ENCODE measurements at regions not wholly inside any gene's neighbourhood (a gene's known extent, or its start where the extent isn't known, plus 50 kb on each side); places are given as distances from the start of the nearest gene placed in this dataset.

DNA sequence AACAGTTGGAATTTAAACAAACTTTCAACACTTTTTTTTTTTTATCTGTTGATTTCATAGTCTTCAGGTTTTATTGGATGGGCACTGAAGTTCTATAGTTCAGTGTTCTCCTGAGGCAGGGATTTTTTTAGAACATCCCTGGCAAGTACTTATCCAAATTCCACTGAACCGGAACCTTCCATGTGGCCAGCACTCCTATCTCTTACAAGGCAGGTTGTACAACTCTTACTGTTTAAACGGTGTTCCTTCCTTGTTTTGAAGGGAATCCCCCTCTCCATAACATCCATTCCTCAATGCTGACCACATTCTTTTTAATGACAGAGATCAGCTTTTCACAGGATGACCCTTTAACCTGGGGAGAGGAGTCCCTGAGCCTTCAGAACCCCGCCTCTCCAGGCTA is 238.9 kb upstream of the CTBP2 start:
- no peak for DNase-seq (ENCODE audit: low read depth in 2 of 2)

DNA sequence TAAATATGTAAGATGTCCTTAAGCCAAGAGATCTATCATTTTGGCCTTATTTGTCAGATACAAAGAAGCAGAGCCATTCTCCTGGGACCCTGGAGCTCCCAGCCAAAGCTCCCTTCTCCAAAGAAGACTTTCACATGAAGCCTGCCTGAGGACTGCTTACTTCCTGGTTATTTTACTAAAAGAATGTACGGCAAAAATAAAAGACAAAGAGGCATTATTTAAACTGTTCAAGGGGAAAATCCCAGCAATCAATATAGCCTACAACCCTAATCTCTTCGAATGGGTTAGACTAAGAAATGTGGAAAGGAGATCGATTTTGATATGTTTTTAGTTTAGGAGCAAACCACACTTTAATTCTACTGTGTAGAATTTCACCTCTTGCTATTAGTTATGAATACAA is 237.9 kb upstream of the CTBP2 start:
- DNase-seq (ENCODE audit: low read depth in 2 of 2) = no peak

DNA sequence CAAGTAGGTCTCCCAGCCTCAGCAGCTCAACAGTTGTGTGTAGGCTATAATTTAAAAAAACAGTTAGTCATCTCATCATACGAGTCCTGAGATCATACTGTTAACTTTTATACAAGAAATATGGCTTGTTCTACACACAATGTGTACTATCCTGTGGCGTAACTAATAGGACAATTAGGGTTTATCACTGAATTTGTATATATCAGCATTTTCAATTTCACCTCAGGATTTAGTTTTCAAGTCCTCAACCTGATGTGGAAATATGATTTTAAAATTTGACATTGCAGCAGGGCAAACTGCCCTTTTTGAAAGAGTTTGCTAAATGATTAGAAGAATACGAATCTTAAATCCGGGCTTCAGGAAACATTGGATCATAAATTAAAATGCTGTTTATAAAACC is 237.2 kb upstream of the CTBP2 start:
- DNase-seq (ENCODE audit: low read depth in 2 of 2) = no peak

DNA sequence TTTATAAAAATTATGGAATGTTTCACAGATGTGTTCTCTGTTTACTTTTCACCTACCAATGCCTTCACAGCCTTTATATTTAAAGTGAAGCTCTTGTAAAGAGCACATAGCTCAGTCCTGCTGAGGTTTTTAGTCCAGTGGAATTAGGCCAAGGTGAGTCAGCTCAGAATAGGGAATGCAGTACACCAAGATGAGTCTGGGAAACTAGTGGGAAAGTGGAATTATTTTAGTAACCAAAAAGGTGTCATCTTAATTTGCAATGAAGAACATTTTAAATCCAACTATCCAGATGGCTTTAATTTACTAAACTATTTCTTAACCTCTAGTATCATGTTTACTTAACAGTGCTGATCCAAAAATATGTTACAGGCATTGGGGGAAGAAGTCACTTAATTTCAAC is 236.3 kb upstream of the CTBP2 start:
- DNase-seq (ENCODE audit: low read depth in 2 of 2) = no peak

- no peak for DNase-seq (ENCODE audit: low read depth in 2 of 2)
These were observed 232.2 kb upstream of the CTBP2 start for GRCh38 chr10:125392609-125393008.

DNA sequence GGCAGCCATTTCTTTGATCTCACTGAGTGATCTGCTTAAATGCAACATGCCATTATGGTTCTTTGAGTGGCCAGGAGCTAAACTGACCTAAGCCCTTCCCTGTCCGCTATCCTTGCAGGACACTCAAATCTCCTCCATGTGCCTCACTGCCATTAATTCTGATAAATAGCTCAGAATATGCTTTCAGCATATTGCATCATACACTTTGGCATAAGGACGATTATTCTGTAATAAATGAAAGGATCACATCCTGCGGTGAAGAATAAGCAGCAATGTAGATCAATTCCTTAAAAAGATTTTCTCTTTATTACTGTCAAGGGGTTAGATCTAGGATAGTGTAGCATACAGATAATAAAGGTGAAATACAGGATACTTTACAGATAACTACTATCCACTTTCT is 231.8 kb upstream of the CTBP2 start:
- no peak for DNase-seq (ENCODE audit: low read depth in 2 of 2)

DNA sequence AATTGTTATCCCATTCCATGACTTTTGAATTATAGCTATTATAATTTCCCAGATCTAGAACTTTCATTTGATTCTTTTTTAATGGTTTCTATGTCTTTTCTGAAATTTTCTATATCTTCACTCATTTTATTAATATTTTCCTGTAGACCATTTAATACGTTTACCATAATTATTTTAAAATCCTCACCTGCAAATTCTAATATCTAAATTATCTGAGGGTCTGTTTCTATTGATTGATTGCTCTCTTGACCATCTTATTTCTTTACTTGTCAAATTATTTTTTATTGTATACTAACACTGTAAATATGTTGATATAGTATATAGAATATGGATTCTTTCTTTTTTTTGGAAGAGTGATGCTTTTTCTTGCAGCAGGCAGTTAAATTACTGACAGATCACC is 229.3 kb upstream of the CTBP2 start:
- DNase-seq (ENCODE audit: low read depth in 2 of 2) = no peak

- DNase-seq (ENCODE audit: low read depth in 2 of 2) = no peak
These were observed 219.2 kb upstream of the CTBP2 start for GRCh38 chr10:125379592-125379991.

DNA sequence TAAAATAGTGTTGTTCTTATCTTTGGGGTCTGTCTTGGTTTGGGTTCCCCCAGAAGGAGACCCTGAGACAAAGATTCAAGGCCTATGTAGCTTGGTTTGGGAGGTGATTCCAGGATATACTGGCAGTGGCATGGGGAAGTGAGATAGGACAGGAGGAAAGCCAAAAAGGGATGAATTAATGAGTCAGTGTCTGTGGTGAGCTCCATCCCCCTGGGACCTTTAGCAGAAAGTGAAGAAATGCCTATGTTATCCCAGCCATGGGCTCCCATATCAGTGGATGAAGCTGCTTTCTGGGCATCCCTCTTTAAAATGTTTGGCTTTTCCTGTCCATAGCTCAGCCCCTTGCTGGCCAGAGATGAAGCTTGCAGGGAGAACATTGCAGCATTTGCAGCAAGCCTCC is 217.0 kb upstream of the CTBP2 start:
- no peak for DNase-seq (ENCODE audit: low read depth in 2 of 2)

- no peak for DNase-seq (ENCODE audit: low read depth in 2 of 2)
These were observed 214.8 kb upstream of the CTBP2 start for GRCh38 chr10:125375210-125375609.

DNA sequence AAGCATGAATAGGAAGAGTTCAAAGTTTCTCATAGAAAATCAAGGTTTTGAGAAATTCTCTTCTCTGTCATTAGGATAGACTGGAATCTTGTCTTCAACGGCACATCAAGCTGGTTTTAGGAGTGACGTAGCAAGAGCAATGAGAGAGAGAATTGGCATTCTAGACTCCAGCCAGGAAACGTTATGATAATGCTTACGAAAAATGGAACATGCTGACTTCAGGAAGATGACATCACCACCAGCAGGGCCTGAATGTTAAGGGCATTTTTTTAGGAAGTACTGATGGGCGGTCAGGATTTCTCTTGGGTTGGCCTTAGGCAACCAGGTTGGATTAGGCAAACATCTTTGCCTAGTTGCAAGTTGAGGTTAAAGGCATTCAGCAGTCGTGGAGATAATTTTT is 213.2 kb upstream of the CTBP2 start:
- DNase-seq (ENCODE audit: low read depth in 2 of 2) = no peak

- no peak for DNase-seq (ENCODE audit: low read depth in 2 of 2)
These were observed 210.2 kb upstream of the CTBP2 start for GRCh38 chr10:125370578-125370977.

DNA sequence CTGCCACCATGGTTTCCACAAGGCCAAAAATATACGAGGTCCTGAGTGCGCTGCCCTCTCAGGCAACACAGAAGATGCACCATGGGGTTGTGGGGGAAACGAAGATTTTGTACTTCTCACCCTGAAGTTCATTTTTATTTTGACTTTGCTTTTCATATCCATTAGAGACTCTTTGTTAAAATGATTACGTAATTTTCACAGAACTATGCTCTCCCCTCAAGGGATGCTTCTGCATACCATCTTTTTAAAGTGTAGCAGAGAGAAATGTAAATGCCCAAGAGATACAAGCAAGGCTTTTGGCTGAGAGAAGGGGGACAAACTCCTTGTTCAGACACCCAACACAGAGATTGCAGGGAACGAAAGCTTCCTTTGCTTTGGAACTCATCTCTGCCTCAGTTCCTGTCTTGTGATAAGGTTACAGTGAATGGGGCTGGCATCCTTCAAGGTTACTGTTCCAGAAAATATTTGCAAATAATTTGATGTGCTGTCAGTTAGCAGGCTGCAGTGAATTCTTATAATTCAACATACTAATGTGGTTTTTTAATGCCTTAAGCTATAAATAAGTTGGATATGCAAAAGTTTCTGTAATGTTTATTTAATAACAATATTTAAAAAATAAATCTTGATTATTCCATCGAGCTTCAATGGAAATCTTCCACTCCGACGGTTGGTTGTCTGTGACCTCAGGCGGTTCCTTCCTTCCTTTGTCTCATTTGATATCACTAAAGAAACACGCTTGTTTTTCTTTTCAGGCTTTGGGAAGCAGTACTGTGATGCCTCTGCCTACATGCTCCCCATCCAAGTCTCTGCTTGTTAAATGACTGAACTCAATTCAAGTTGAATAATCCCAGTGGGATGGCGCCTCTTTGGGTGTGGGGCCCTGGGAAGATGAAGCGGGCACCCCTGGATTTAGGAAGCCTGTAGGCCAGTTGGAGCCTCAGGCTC is 209.3 kb upstream of the CTBP2 start:
- no peak for DNase-seq (ENCODE audit: low read depth in 2 of 2)

- no peak for DNase-seq (ENCODE audit: low read depth in 2 of 2)
These were observed 207.8 kb upstream of the CTBP2 start for GRCh38 chr10:125368146-125368545.

GRCh38 chr10:125363791-125364190 is 203.4 kb upstream of the CTBP2 start:
- DNase-seq (ENCODE audit: low read depth in 2 of 2) = no peak

DNA sequence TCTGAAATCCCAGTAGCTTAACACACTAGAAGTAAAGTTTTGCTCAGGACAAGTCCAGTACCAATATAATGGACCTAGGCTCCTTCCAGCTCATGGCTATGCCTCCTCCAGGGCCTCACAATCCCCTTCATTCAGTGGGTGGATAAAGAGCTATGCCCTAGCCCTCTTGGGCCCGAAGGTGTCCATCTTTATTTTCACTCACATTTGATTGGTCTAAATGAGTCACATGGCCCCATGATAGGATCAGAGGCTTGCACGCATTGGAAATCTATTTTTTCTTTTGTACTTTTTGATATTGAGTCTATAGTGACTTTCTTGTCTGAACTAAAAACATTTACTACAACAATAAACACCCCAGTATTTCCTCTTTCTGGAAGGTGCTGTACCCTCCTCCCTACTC is 202.6 kb upstream of the CTBP2 start:
- DNase-seq (ENCODE audit: low read depth in 2 of 2) = no peak

DNA sequence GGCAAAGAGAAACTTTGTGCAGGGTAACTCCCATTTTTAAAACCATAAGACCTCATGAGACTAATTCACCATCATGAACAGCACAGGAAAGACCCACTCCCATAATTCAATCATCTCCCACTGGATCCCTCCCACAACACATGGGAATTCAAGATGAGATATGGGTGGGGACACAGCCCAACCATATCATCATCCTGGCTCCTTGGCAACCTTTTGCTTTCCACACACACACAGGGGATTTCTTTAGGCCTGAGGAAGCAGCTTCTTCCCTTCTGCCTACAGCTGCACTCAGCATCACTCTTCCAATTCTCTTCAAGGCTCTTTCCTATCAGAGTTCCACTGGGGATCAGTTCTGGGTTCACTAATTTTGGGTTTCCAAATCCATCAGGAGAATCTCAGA is 199.0 kb upstream of the CTBP2 start:
- DNase-seq (ENCODE audit: low read depth in 2 of 2) = no peak

- no peak for DNase-seq (ENCODE audit: low read depth in 2 of 2)
These were observed 195.3 kb upstream of the CTBP2 start for GRCh38 chr10:125355657-125356056.

GRCh38 chr10:125350519-125350918 is 190.2 kb upstream of the CTBP2 start:
- DNase-seq (ENCODE audit: low read depth in 2 of 2) = no peak

GRCh38 chr10:125348536-125348935 is 188.2 kb upstream of the CTBP2 start:
- no peak for DNase-seq (ENCODE audit: low read depth in 2 of 2)

DNA sequence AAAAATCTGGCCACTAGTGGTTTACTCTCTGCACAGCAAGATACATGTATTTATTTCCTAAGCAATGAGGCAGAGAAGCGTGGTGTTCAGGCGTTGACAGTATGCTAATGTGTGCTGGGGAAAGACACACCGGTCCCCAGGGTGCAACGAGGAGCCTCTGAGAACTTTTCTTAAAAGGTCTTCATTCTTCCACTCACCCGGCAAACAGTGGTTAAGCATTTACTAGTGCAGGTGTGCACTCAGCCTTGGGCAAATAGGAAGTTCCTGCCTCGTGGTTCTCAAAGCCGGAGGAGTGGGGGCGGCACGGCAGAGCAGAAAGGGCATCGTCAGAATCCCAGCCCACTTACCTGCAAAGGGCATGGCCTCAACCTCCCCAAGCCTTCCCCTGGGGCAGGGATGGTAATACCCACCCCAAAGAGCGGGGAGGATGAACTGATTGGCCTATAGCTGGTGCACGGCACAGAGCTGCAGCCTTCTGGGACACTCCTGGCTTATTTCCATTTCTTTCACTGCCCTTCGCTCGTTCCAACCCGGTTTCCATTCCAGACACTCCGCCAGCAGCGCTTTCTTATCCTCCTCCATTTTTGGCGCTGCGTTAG is 184.3 kb upstream of the CTBP2 start:
- DNase-seq (ENCODE audit: low read depth in 2 of 2) = no peak

DNA sequence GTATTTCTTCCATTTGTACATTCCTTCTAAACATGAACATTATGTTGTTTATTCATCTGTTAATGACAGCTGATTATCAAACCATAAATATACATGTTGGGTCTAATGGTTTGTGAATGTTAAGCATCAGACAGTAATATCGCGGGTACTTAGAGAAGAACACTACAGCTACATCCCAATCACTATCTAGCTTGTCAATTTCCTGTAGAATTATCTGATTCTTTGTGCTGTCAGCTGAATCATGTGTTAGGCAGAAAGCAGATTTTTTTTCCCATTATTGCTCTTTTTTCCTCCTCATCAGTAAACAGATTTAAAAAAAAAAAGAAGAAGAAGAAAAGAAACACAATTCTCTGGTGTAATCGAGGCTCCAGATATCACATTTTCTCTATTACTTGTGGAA is 183.6 kb upstream of the CTBP2 start:
- no peak for DNase-seq (ENCODE audit: low read depth in 2 of 2)

- DNase-seq (ENCODE audit: low read depth in 2 of 2) = no peak
These were observed 183.0 kb upstream of the CTBP2 start for GRCh38 chr10:125343118-125343925.
